ENCODE measurements at regions not wholly inside any gene's neighbourhood (a gene's known extent, or its start where the extent isn't known, plus 50 kb on each side); places are given as distances from the start of the nearest gene placed in this dataset.
"Not testable (repeated sequence)": the region's sequence is repeated elsewhere in the genome, so short reads cannot be mapped to it uniquely, and the experiment has no call there.

GRCh38 chr16:88262858-88263563 lies 119.7 kb upstream of the ZNF469 start:
- H3K36me3 Mint-ChIP-seq (ENCODE audit: low read depth); H3K27ac Mint-ChIP-seq; H3K4me1 Mint-ChIP-seq (ENCODE audit: low read depth); H3K9me3 Mint-ChIP-seq; POLR2A ChIA-PET; intact Hi-C loops (cut with micrococcal nuclease); DNase-seq; ATAC-seq; CTCF ChIA-PET; H3K4me3 Mint-ChIP-seq: not testable (repeated sequence)
- peaks cover 28% of the 10 kb centered on the region for H3K27me3 Mint-ChIP-seq

- intact Hi-C loops (cut with micrococcal nuclease); POLR2A ChIA-PET; DNase-seq; H3K4me1 Mint-ChIP-seq (ENCODE audit: low read depth); ATAC-seq; H3K27ac Mint-ChIP-seq; H3K36me3 Mint-ChIP-seq (ENCODE audit: low read depth); CTCF ChIA-PET; H3K4me3 Mint-ChIP-seq; H3K9me3 Mint-ChIP-seq: not testable (repeated sequence)
- peaks cover 23% of the 10 kb centered on the region for H3K27me3 Mint-ChIP-seq
Observed at GRCh38 chr16:88263681-88264287, 119.0 kb upstream of the ZNF469 start.

- peak; percentile 97 for ATAC-seq
- intact Hi-C loops (cut with micrococcal nuclease) = no loop called here
Observed at GRCh38 chr16:88264641-88265285, 118.0 kb upstream of the ZNF469 start.

GRCh38 chr16:88265286-88265938 lies 117.3 kb upstream of the ZNF469 start:
- intact Hi-C loops (cut with micrococcal nuclease); H3K36me3 Mint-ChIP-seq (ENCODE audit: low read depth); POLR2A ChIA-PET; H3K9me3 Mint-ChIP-seq; H3K4me1 Mint-ChIP-seq (ENCODE audit: low read depth); H3K4me3 Mint-ChIP-seq; CTCF ChIA-PET; H3K27ac Mint-ChIP-seq: not testable (repeated sequence)
- DNase-seq (peak; percentile 50), ATAC-seq (peak; percentile 38)
- peaks cover 18% of the 10 kb centered on the region for H3K27me3 Mint-ChIP-seq

More at GRCh38 chr16:88264641-88265285, 118.0 kb upstream of the ZNF469 start:
- POLR2A ChIA-PET = no interaction called here
- H3K4me3 Mint-ChIP-seq = no peak overlapping the region
- H3K27me3 Mint-ChIP-seq = peaks cover 18% of the 10 kb centered on the region
- peak; percentile 89 for DNase-seq
- no peak overlapping the region for H3K27ac Mint-ChIP-seq
- no peaks in the 10 kb centered on the region for H3K36me3 Mint-ChIP-seq (ENCODE audit: low read depth)
- H3K4me1 Mint-ChIP-seq (ENCODE audit: low read depth) = peaks cover 6% of the 10 kb centered on the region
- CTCF ChIA-PET = no interaction called here
- H3K9me3 Mint-ChIP-seq = no peaks in the 10 kb centered on the region
- TF ChIP-seq CTCF (IDR thresholded peaks at IDR 0.05) = no peak

GRCh38 chr16:88266036-88266435 lies 116.7 kb upstream of the ZNF469 start:
- H3K27ac Mint-ChIP-seq; ATAC-seq; intact Hi-C loops (cut with micrococcal nuclease); H3K9me3 Mint-ChIP-seq; DNase-seq; H3K4me3 Mint-ChIP-seq; H3K36me3 Mint-ChIP-seq (ENCODE audit: low read depth); H3K4me1 Mint-ChIP-seq (ENCODE audit: low read depth); POLR2A ChIA-PET; CTCF ChIA-PET: not testable (repeated sequence)
- H3K27me3 Mint-ChIP-seq = peaks cover 12% of the 10 kb centered on the region

GRCh38 chr16:88266935-88267551 lies 115.7 kb upstream of the ZNF469 start:
- H3K36me3 Mint-ChIP-seq (ENCODE audit: low read depth); H3K4me1 Mint-ChIP-seq (ENCODE audit: low read depth); ATAC-seq; H3K27me3 Mint-ChIP-seq; DNase-seq; intact Hi-C loops (cut with micrococcal nuclease); H3K27ac Mint-ChIP-seq; CTCF ChIA-PET; POLR2A ChIA-PET; H3K4me3 Mint-ChIP-seq; H3K9me3 Mint-ChIP-seq: not testable (repeated sequence)

- H3K4me1 Mint-ChIP-seq (ENCODE audit: low read depth); H3K9me3 Mint-ChIP-seq; POLR2A ChIA-PET; DNase-seq; H3K27ac Mint-ChIP-seq; intact Hi-C loops (cut with micrococcal nuclease); H3K4me3 Mint-ChIP-seq; H3K27me3 Mint-ChIP-seq; CTCF ChIA-PET; ATAC-seq; H3K36me3 Mint-ChIP-seq (ENCODE audit: low read depth): not testable (repeated sequence)
Observed at GRCh38 chr16:88268186-88268970, 114.4 kb upstream of the ZNF469 start.

- H3K4me1 Mint-ChIP-seq (ENCODE audit: low read depth); H3K36me3 Mint-ChIP-seq (ENCODE audit: low read depth); H3K9me3 Mint-ChIP-seq; CTCF ChIA-PET; H3K27ac Mint-ChIP-seq; intact Hi-C loops (cut with micrococcal nuclease); POLR2A ChIA-PET; DNase-seq; ATAC-seq; H3K27me3 Mint-ChIP-seq; H3K4me3 Mint-ChIP-seq: not testable (repeated sequence)
Observed at GRCh38 chr16:88270171-88270790, 112.5 kb upstream of the ZNF469 start.

GRCh38 chr16:88271296-88271695 lies 111.5 kb upstream of the ZNF469 start:
- H3K36me3 Mint-ChIP-seq (ENCODE audit: low read depth); H3K27me3 Mint-ChIP-seq; POLR2A ChIA-PET; H3K9me3 Mint-ChIP-seq; DNase-seq; H3K4me3 Mint-ChIP-seq; H3K4me1 Mint-ChIP-seq (ENCODE audit: low read depth); H3K27ac Mint-ChIP-seq; ATAC-seq; CTCF ChIA-PET; intact Hi-C loops (cut with micrococcal nuclease): not testable (repeated sequence)

- H3K9me3 Mint-ChIP-seq; DNase-seq; H3K4me3 Mint-ChIP-seq; H3K4me1 Mint-ChIP-seq (ENCODE audit: low read depth); CTCF ChIA-PET; H3K36me3 Mint-ChIP-seq (ENCODE audit: low read depth); intact Hi-C loops (cut with micrococcal nuclease); ATAC-seq; H3K27me3 Mint-ChIP-seq; POLR2A ChIA-PET; H3K27ac Mint-ChIP-seq: not testable (repeated sequence)
Observed at GRCh38 chr16:88271776-88272175, 111.0 kb upstream of the ZNF469 start.

Data from activated CD8-positive, alpha-beta T cell treated with anti-CD3 and anti-CD28 coated beads for 36 hours (primary cell).